ENCODE measurements at regions not wholly inside any gene's neighbourhood (a gene's known extent, or its start where the extent isn't known, plus 50 kb on each side); places are given as distances from the start of the nearest gene placed in this dataset.

DNA sequence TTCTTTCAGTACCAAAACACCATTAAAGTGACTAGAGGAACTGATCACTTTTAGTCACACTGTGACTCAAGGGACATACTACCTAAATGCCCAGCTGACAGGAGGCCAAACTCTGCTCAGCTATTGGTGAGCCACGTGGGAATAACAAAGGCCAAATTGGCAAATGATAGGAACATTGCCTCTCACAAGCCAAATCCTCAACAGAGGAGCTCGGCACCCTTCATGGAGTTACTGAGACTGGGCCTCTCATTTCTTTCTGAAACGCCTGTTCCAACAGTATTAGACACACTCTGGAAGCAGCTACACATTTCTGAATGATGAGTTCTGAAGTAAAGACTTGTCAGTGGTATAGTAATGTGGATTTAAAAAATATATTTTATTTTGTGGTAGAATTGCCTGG is 166.0 kb upstream of the COL8A1 start:
- TF ChIP-seq CTCF (IDR thresholded peaks at IDR 0.05; ENCODE audit: insufficient read depth, low read length) = no peak
- H3K4me3 ChIP-seq (ENCODE audit: low read depth, low read length) = no peak overlapping the region
- DNase-seq (ENCODE audit: low read depth) = peak; percentile 16

- no peak overlapping the region for H3K4me3 ChIP-seq (ENCODE audit: low read depth, low read length)
- no peak for TF ChIP-seq CTCF (IDR thresholded peaks at IDR 0.05; ENCODE audit: insufficient read depth, low read length)
- DNase-seq (ENCODE audit: low read depth) = peak; percentile 6
Measured at GRCh38 chr3:99471353-99472323, 166.8 kb upstream of the COL8A1 start.

- DNase-seq (ENCODE audit: low read depth) = no peak
- TF ChIP-seq CTCF (IDR thresholded peaks at IDR 0.05; ENCODE audit: insufficient read depth, low read length) = no peak
- H3K4me3 ChIP-seq (ENCODE audit: low read depth, low read length) = no peak overlapping the region
Measured at GRCh38 chr3:99470841-99471240, 167.6 kb upstream of the COL8A1 start.

DNA sequence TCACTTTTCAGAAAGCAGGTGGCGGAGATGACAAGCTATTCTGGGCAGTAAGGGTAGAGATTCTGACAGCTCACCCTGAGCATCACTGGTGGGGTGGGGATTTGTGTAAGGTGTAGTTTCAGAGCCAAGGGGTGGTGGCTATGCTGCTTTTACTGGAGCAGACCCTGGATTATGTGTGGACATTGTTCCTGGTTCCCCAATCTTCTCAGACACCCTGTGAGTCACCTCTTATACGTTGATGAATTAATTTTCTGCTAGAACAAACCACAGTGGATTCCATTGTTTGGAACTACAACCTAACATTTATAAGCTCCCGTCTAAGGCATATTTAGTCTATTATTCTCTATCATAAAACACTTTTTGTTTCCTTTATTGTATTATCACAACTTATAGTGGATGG is 169.5 kb upstream of the COL8A1 start:
- DNase-seq (ENCODE audit: low read depth) = no peak
- TF ChIP-seq CTCF (IDR thresholded peaks at IDR 0.05; ENCODE audit: insufficient read depth, low read length) = no peak
- H3K4me3 ChIP-seq (ENCODE audit: low read depth, low read length) = no peak overlapping the region

DNA sequence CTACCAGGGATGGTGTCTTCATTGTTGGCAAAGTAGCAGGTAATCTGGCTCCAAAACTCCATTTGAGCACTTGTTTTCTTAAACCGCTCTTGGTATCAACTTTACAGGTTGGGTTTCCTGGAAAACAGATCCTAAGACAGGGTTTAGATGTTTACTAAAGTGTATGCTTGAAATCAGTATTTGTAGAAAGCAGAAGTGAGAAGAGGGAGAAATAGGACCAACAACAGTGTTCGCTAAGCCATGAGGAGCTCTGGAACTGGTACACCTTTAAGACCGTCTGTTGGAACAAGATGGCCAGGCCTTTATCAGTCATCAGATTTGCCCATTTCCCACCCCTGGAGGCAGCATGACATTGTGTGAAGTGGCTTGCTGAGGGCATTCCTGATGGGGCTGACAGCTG is 171.0 kb upstream of the COL8A1 start:
- TF ChIP-seq CTCF (IDR thresholded peaks at IDR 0.05; ENCODE audit: insufficient read depth, low read length) = no peak
- no peak for DNase-seq (ENCODE audit: low read depth)
- no peak overlapping the region for H3K4me3 ChIP-seq (ENCODE audit: low read depth, low read length)

- no peak for TF ChIP-seq CTCF (IDR thresholded peaks at IDR 0.05; ENCODE audit: insufficient read depth, low read length)
- no peak overlapping the region for H3K4me3 ChIP-seq (ENCODE audit: low read depth, low read length)
- no peak for DNase-seq (ENCODE audit: low read depth)
Measured at GRCh38 chr3:99466331-99466730, 172.1 kb upstream of the COL8A1 start.

Measured in fibroblast of the aortic adventitia (primary cell).